ENCODE measurements at regions not wholly inside any gene's neighbourhood (a gene's known extent, or its start where the extent isn't known, plus 50 kb on each side); places are given as distances from the start of the nearest gene placed in this dataset.

DNA sequence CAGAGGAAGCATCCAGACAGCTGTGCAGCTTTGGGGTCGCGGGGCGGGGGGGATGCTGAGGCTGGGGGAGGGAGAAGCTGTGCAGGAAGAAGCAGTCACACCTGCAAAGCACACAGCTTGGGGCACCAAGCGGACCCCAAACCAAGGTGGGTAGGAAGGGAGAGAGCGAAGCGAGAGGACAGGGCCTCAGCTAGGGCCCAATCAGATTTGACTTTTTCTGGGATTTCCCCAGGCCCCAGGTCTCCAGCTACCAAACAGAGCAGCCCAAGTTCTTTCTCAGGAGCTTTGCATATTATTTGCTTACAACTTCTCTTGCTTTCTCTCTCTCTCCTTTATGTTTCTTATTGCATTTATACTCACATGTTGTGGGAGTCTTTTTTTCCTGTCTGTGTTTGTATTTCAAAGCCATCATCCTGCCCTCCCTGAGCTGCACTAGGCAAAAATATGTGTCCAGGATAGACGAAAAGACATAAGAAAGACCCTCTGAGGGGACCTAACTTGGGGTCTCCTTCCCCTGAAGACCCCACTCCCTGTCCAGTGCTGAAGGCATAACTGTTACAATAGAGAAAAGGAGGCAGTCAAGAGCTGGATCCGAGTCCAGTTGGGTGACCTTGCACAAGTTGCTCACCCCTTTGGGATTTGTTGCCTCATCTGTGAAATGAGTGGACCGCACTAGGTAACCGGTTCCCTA, 50.6 kb upstream of the SMNDC1 start:
- DNase-seq, result no peak

- DNase-seq, result no peak
Observed at GRCh38 chr10:110355922-110356627, 51.4 kb upstream of the SMNDC1 start.

GRCh38 chr10:110356628-110357245, 52.0 kb upstream of the SMNDC1 start:
- DNase-seq, result no peak

GRCh38 chr10:110357252-110357780, 52.6 kb upstream of the SMNDC1 start:
- no peak for DNase-seq

DNA sequence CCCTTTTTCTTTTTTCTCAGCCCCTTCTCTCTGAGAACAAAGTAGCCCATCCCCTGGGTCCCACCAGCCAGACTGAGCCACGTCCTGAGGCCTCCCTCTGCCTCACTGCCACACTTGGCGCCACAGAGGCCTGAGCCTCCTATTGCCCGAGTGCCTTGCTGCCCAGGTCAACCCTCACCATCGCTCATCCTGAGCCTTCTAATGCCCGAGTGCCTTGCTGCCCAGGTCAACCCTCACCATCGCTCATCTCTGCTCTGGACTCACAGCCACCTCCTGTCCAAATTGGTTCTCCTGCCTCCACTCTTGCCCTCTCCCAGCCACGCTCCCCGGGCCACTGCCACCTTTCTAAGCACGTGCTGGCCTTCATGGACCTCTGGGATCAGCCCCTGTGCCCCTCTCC, 53.2 kb upstream of the SMNDC1 start:
- DNase-seq, result no peak

- DNase-seq, result no peak
Observed at GRCh38 chr10:110358278-110358677, 53.6 kb upstream of the SMNDC1 start.

GRCh38 chr10:110358869-110359629, 54.3 kb upstream of the SMNDC1 start:
- no peak for DNase-seq

DNA sequence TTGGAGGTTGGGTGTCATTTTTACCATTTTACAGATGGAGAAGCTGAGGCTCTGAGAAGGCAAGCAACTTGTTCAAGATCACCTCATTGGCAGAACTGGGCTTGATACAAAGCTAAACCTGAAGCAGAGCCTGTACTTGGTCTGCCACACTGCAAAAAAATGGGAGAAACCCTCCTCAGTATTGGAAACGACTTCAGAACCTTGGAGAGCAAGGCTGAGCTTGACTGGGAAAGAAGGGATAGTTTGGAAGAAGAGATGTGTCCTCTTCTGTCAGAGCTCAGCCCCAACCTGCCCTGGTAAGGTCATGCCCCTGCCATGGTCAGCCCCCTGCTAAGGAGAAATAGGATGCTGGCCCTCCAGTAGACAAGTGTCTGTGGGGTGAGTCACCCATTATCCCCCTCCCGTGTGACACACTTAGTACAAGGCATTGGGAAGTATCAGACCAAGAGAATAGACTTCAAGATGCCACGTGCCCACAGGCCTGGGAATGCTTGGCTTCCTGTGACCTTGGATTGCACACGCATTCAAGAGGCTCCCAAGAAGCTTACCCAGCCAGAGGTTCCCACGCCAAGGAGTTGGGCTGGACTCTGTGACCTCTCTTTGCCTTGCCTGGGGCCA, 56.2 kb upstream of the SMNDC1 start:
- no peak for DNase-seq

GRCh38 chr10:110361800-110362456, 57.2 kb upstream of the SMNDC1 start:
- DNase-seq, result no peak

- DNase-seq, result no peak
Observed at GRCh38 chr10:110363572-110364411, 59.1 kb upstream of the SMNDC1 start.

DNA sequence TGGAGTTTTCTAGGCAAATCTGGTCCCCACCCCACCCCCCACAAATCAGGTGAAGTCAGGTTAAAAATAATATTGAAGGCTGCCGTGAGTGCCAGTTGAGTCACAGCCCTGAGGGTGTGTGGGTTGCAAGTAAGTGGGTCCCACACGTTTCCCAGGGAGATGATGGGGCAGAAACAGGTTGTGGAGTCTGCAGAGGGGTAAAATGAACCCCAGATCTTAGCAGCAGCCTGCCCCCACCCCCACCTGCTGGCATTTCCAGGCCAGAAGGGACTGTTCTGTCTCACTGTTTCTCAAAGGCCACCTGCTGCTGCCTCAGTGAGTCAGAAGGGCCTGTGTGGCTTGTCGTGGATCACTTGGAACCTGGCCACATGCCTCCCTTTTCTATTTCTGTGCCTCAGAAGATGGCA, 59.8 kb upstream of the SMNDC1 start:
- DNase-seq, result no peak

GRCh38 chr10:110365356-110366143, 60.8 kb upstream of the SMNDC1 start:
- DNase-seq, result no peak

DNA sequence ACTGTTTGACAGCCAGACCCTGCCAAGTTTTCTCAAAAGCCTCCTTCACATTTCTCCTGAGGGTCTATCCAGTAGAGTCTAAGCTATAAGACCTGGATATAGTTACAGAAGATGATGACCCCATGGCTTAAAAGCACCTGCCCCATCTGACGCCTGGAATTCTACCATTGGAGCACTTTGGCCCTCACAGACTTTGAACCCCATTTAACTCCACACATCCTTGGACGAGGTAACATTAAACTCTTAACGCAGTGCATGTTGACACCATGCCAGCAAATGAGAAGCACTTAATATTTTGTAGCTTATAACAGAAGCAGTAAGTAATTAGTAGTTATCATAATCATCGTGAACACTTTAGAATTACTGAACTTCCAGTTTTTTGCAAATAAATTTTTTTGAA, 61.9 kb upstream of the SMNDC1 start:
- no peak for DNase-seq

DNA sequence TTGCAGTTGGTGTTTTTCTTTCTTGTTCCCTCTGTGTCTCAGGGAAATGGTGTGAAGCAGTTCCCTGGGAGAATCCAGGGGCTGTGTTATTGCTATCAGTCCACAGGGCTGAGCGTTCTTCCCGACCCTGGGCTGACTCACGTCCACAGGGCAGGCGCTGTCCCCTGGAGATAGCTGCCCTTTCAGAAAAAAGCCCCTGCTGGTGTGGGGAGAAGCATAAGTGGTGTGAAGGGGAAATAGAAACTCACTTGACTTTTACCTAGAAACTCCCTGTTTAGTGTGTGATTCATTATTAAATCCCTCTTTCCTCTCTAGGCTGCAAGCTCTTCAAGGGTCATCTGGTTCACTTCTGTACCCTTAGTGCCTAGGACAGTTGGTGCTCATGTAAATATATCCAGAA, 63.3 kb upstream of the SMNDC1 start:
- DNase-seq, result no peak

GRCh38 chr10:110368556-110368955, 63.8 kb upstream of the SMNDC1 start:
- DNase-seq, result no peak

DNA sequence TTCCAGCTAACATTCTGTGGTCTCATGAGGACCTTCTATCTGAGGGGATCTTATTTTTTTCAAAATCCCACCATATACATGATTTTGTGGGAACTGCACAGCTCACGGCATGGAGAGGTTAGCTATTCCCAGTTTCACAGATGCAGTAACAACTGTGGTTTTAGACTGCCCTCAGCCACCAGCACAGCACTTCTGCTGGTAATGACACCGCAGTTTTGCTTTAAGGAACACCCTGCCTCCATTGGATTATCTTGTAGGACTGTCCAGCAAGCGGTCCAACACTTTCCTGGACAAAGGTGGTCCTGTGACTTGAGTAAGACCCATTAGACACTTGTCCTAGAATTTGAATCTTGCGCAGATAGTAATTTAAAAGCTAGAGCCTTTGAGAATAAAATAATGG, 65.3 kb upstream of the SMNDC1 start:
- no peak for DNase-seq

GRCh38 chr10:110372656-110373055, 67.9 kb upstream of the SMNDC1 start:
- DNase-seq, result no peak

GRCh38 chr10:110373059-110373458, 68.3 kb upstream of the SMNDC1 start:
- no peak for DNase-seq

DNA sequence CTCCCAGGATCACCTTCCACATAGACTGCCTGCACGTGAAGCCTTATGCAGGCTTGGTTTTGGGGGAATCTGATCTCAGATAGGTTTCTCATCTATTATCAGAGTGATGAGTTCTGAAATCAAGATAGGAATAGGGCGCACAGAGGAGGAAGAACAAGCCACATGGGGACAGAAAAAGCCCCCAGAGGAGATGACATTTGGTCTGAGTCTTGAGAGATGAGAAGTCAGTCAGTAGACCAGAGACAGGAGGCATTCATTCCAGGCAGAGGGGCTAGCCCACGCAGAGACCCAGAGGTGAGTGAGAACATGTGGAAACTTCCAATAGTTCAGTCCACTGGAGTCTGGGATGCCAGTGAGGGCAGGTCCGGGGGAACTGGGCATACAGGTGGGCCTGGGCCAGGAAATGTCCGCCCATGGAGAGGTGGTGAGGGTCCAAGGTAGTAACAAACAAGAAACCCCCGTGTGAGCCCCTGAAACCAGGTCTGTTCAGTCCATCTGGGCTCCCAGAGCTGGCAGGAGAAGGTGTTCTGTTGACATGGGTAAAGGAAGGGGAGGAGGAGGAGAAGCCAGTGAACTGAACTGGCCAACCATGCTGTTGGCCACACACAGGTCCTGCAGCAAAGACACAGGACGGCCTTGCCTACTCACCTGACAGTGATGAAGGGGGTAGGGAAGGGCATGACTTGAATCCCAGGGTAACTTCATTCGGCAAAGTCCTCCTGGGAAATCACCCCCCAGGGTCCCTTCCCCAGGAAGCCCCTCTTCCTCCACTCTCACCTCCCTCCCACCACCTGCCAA, 69.3 kb upstream of the SMNDC1 start:
- no peak for DNase-seq

DNA sequence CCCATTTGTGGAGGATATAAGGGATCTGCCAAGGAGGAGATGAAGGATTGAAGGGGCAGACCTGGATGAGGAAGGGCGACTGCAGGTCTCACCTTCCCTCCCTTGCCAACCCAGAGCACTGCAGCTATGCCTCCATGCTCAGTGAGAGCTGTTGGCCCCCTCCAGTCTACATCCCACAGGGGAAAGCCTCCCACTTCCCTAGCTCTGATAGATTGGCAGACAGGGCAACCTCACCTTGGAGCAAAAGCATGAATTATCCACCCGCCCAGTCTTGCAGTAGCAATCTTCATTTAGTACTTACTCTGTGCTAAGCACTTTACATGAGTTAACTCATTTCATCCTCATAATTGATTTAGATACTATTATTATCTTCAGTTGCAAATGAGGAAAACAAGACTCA, 70.4 kb upstream of the SMNDC1 start:
- no peak for DNase-seq
